ENCODE measurements at regions not wholly inside any gene's neighbourhood (a gene's known extent, or its start where the extent isn't known, plus 50 kb on each side); places are given as distances from the start of the nearest gene placed in this dataset.

DNA sequence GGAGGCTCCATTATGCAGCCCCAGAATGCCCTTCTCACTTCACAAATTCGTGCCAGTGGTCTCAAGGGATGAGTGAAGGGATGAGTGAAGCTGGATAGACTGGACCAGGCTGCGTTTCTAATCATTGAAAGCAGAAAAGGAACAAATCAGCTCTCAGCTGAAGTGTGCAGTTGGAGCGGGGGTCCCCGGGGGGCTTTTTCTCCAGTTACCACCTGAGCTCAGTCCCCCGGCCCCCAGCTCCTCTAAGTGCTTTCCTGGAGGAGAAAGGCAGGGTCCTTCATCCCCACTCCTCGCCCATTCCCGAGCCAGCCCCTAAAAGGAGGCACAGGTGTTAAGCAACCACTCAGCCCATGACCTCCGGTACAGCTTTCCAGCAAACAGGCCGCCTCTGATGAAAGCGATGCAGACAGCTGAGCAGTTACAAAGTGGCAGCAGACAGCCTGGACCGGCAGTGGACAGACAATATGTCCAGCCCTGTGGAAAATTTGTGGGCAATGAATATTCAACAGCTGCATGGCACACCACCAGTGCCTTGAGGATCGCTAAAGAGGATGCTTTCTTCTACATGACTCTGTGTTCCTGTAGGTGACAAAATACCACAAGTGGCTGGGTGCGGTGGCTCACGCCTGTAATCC, 110.7 kb upstream of the UBL3 start:
- no peak for DNase-seq (ENCODE audit: low read depth)
- no peak overlapping the region for H3K4me3 ChIP-seq (ENCODE audit: low read depth, low read length)
- TF ChIP-seq, protein P1, sequence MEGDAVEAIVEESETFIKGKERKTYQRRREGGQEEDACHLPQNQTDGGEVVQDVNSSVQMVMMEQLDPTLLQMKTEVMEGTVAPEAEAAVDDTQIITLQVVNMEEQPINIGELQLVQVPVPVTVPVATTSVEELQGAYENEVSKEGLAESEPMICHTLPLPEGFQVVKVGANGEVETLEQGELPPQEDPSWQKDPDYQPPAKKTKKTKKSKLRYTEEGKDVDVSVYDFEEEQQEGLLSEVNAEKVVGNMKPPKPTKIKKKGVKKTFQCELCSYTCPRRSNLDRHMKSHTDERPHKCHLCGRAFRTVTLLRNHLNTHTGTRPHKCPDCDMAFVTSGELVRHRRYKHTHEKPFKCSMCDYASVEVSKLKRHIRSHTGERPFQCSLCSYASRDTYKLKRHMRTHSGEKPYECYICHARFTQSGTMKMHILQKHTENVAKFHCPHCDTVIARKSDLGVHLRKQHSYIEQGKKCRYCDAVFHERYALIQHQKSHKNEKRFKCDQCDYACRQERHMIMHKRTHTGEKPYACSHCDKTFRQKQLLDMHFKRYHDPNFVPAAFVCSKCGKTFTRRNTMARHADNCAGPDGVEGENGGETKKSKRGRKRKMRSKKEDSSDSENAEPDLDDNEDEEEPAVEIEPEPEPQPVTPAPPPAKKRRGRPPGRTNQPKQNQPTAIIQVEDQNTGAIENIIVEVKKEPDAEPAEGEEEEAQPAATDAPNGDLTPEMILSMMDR (IDR thresholded peaks at IDR 0.05; ENCODE audit: insufficient read depth, low read depth, low read length, missing control alignments) = no peak

DNA sequence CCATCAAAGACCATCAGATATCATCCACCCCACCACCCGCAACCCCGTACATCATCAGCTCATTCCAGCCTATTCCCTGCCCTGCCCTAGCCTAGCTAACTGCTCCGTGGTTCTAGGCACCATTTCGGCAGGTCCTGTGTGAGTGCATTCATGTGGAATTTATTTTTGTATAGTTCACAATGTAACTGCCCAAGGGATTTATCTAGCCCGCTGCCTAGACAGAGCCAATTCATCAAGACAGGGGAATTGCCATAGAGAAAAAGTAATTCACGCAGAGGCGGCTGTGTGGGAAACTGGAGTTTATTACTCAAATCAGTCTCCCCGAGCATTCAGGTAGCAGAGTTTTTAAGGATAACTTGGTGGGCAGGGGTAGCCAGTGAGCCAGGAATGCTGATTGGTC, 109.2 kb upstream of the UBL3 start:
- DNase-seq (ENCODE audit: low read depth) = no peak

DNA sequence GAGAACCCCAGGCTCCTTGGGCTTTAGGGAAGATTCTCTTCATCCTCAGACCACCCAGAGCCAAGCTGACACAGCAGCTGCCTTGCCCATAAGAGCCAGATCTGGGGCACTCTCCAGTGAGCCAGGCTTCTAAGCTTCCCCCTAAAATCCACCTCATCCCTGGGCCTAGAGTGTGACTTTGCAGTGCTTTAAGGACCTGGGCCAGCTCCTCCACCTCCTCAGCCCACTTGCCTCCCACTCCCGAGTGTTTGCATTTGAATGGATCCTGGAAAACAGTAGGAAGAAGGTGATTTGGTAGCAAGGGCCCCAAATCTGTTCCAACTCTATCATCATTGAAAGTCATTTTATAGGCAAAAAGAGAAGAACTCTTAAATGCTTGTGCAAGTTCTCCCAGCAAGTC, 108.7 kb upstream of the UBL3 start:
- DNase-seq (ENCODE audit: low read depth) = no peak
- TF ChIP-seq, protein P1 (IDR thresholded peaks at IDR 0.05; ENCODE audit: insufficient read depth, low read depth, low read length, missing control alignments) = no peak
- H3K4me3 ChIP-seq (ENCODE audit: low read depth, low read length) = no peak overlapping the region

More for the DNA sequence above, 109.2 kb upstream of the UBL3 start:
- no peak overlapping the region for H3K4me3 ChIP-seq (ENCODE audit: low read depth, low read length)
- TF ChIP-seq, protein P1 (IDR thresholded peaks at IDR 0.05; ENCODE audit: insufficient read depth, low read depth, low read length, missing control alignments) = no peak

DNA sequence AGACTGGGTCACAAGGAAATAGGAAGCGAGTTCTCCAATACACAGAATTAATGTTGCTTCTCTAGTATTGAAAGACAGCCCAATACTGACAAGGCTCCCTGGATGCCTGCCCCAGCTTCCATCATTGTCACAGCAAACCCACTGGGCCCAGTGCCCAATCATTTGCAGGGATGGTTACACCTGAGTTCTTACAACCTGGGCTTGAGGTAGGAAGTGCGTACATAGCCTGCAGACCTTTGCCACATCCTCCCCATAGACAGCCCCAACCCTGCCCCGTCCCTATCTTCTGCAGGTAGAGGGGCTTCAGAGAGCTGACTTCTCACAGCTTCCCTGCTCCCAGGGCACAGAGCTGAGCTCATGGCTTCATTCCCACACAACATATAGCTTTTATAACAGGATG, 108.1 kb upstream of the UBL3 start:
- no peak for DNase-seq (ENCODE audit: low read depth)
- H3K4me3 ChIP-seq (ENCODE audit: low read depth, low read length) = no peak overlapping the region
- TF ChIP-seq, protein P1 (IDR thresholded peaks at IDR 0.05; ENCODE audit: insufficient read depth, low read depth, low read length, missing control alignments) = no peak

DNA sequence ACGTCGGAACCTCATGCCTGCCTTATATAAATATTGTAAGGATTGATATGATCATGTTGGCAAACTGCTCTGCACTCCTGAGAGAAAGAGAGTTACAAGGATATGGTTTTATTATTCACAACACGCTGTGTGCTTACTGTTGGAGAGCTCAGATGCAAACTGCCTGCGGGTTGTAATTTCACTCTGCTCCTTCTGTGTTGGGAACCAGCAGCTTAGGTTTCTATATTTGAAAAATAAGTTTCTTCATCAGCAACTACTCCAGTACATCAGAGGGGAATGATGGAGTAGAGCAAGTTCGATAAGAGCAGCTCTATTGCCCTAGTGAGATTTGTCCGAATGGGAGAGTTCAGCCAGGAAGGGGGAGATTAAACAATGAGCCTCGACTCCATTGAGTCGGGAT, 106.9 kb upstream of the UBL3 start:
- TF ChIP-seq, protein P1 (IDR thresholded peaks at IDR 0.05; ENCODE audit: insufficient read depth, low read depth, low read length, missing control alignments) = no peak
- no peak for DNase-seq (ENCODE audit: low read depth)
- H3K4me3 ChIP-seq (ENCODE audit: low read depth, low read length) = no peak overlapping the region

DNA sequence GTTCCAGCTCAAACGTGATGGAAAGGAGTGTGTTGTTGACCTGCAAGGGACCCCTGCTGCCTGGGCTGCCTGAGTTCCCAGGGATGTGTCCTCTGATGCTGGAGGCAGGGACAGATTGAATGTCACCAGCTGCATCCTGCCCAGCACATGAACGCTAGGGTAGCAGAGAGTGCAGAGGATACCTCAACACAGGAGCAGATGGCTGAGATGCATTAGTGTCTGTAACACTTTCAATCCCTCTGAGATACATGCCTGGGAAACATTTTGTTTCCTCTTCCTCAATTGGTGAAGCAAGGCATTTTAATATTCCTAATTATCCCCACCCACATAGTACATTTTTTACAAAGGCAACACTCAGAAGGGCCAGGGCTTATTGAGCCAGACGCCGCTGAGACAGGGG, 106.4 kb upstream of the UBL3 start:
- no peak for DNase-seq (ENCODE audit: low read depth)
- TF ChIP-seq, protein P1 (IDR thresholded peaks at IDR 0.05; ENCODE audit: insufficient read depth, low read depth, low read length, missing control alignments) = no peak
- H3K4me3 ChIP-seq (ENCODE audit: low read depth, low read length) = no peak overlapping the region

DNA sequence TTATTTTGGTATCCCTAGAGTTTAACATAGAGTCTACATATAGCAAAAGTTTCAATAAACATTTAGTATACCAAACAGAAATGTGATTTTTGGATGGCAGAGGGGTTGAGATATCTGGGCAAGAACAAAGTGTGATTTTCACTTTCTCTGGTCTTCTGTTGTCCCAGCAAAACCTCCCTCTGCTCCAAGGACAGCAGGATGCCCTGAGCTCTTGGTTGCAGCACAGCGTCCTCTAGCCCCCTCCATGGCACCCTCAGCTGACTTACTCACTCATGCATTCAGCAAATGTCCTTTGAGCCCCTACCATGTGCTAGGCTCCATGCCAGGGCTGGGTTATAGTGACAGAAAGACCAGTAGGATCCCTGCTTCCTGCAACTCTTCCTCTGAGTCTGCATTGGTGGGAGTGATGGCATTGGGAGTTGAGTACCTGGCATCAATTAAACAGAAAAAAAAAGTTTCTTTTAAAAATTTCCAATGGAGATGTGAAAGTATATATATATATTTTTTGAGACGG, 104.8 kb upstream of the UBL3 start:
- no peak overlapping the region for H3K4me3 ChIP-seq (ENCODE audit: low read depth, low read length)
- TF ChIP-seq, protein P1 (IDR thresholded peaks at IDR 0.05; ENCODE audit: insufficient read depth, low read depth, low read length, missing control alignments) = no peak
- no peak for DNase-seq (ENCODE audit: low read depth)

All from GM12865 (cell line).